ENCODE measurements at regions not wholly inside any gene's neighbourhood (a gene's known extent, or its start where the extent isn't known, plus 50 kb on each side); places are given as distances from the start of the nearest gene placed in this dataset.

DNA sequence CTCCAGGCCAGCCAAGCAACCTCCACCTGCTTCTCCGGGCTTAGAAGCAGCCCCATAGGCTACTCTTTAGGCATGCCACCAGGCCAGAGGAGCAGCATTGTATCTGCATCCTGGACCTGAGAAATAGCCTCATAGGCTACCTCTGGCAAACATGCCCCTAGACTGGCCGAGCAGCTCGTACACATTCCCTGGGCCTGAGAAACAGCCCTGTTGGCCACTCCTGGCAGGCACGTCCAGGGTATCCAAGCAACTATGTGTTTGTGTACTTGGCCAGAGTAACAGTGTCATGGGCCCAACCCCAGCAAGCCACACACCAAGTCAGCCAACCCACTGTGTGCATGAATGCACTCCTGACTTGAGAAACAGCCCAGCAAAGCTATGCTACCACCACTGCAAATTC lies 498.7 kb upstream of the CDIN1 start:
- Histone ChIP-seq H4K20me1 (ENCODE audit: control insufficient read depth, insufficient read depth) (no peaks in the 10 kb centered on the region), H3K4me2 (ENCODE audit: control insufficient read depth, insufficient read depth) (no peak overlapping the region), H3K79me2 (ENCODE audit: control insufficient read depth, insufficient read depth, low read length) (no peaks in the 10 kb centered on the region), H3K4me1 (ENCODE audit: control insufficient read depth, insufficient read depth, low read length) (no peaks in the 10 kb centered on the region), H3K9ac (ENCODE audit: control insufficient read depth, insufficient read depth, low read length) (no peak overlapping the region), H3K4me3 (no peak overlapping the region), H3K36me3 (ENCODE audit: control insufficient read depth in 2 of 2, insufficient read depth in 2 of 2, low read length in 1 of 2) (no peaks in the 10 kb centered on the region), H3K27me3 (replicated peaks in 1 of 2; ENCODE audit: control insufficient read depth in 2 of 2, insufficient read depth in 2 of 2, low read length in 1 of 2) (no peaks in the 10 kb centered on the region), H3K9me3 (replicated peaks; ENCODE audit: control insufficient read depth, insufficient read depth, low read length) (no peaks in the 10 kb centered on the region), H3K27ac (ENCODE audit: control insufficient read depth, insufficient read depth) (no peak overlapping the region), H2AFZ (ENCODE audit: control insufficient read depth, low read depth, low read length) (no peak overlapping the region)
- CTCF ChIA-PET: no interaction called here
- FAIRE-seq (no peak), ATAC-seq (no peak), DNase-seq (ENCODE audit: low read depth, low spot score) (no peak)
- intact Hi-C loops (cut with micrococcal nuclease; ENCODE audit: unreplicated experiment): no loop called here
- POLR2A ChIA-PET: no interaction called here
- SMC1A ChIA-PET (ENCODE audit: uncharacterized antibody, unreplicated experiment): no interaction called here
- WGBS (ENCODE audit: insufficient coverage, insufficient replicate concordance, low lambda C conversion rate, missing lambda C conversion rate): 7% methylated on average over 4 of the region's 4 CpGs
- RAD21 ChIA-PET (ENCODE audit: unreplicated experiment): no interaction called here
- BruUV-seq (replicated peaks): no TSS peak
- in situ Hi-C loops (cut with MboI): no loop called here
- no peak for TF ChIP-seq ZNF217 (IDR thresholded peaks at IDR 0.05)
- TF ChIP-seq ASH2L (IDR thresholded peaks at IDR 0.05; ENCODE audit: borderline replicate concordance, low read depth): no peak
- TF ChIP-seq, protein P1, sequence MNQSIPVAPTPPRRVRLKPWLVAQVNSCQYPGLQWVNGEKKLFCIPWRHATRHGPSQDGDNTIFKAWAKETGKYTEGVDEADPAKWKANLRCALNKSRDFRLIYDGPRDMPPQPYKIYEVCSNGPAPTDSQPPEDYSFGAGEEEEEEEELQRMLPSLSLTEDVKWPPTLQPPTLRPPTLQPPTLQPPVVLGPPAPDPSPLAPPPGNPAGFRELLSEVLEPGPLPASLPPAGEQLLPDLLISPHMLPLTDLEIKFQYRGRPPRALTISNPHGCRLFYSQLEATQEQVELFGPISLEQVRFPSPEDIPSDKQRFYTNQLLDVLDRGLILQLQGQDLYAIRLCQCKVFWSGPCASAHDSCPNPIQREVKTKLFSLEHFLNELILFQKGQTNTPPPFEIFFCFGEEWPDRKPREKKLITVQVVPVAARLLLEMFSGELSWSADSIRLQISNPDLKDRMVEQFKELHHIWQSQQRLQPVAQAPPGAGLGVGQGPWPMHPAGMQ (IDR thresholded peaks at IDR 0.05; ENCODE audit: borderline replicate concordance): no peak
- TF ChIP-seq RUNX3 (IDR thresholded peaks at IDR 0.05; ENCODE audit: low read length): no peak
- TF ChIP-seq, protein P2, sequence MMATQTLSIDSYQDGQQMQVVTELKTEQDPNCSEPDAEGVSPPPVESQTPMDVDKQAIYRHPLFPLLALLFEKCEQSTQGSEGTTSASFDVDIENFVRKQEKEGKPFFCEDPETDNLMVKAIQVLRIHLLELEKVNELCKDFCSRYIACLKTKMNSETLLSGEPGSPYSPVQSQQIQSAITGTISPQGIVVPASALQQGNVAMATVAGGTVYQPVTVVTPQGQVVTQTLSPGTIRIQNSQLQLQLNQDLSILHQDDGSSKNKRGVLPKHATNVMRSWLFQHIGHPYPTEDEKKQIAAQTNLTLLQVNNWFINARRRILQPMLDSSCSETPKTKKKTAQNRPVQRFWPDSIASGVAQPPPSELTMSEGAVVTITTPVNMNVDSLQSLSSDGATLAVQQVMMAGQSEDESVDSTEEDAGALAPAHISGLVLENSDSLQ (IDR thresholded peaks at IDR 0.05): no peak
- no peak for TF ChIP-seq SREBF2 (IDR thresholded peaks at IDR 0.05; ENCODE audit: low read length)
- TF ChIP-seq SP1 (IDR thresholded peaks at IDR 0.05; ENCODE audit: low read depth, low read length): no peak
- TF ChIP-seq TAF1 (IDR thresholded peaks at IDR 0.05; ENCODE audit: borderline replicate concordance, low read depth, low read length): no peak
- no peak for TF ChIP-seq CREB1 (IDR thresholded peaks at IDR 0.05; ENCODE audit: low read depth)
- TF ChIP-seq SPI1 (IDR thresholded peaks at IDR 0.05; ENCODE audit: borderline replicate concordance, insufficient read depth, low read depth, low read length): no peak
- no peak for TF ChIP-seq RAD51 (IDR thresholded peaks at IDR 0.05)
- TF ChIP-seq, protein P3, sequence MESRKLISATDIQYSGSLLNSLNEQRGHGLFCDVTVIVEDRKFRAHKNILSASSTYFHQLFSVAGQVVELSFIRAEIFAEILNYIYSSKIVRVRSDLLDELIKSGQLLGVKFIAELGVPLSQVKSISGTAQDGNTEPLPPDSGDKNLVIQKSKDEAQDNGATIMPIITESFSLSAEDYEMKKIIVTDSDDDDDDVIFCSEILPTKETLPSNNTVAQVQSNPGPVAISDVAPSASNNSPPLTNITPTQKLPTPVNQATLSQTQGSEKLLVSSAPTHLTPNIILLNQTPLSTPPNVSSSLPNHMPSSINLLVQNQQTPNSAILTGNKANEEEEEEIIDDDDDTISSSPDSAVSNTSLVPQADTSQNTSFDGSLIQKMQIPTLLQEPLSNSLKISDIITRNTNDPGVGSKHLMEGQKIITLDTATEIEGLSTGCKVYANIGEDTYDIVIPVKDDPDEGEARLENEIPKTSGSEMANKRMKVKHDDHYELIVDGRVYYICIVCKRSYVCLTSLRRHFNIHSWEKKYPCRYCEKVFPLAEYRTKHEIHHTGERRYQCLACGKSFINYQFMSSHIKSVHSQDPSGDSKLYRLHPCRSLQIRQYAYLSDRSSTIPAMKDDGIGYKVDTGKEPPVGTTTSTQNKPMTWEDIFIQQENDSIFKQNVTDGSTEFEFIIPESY (IDR thresholded peaks at IDR 0.05): no peak
- TF ChIP-seq, protein P4, sequence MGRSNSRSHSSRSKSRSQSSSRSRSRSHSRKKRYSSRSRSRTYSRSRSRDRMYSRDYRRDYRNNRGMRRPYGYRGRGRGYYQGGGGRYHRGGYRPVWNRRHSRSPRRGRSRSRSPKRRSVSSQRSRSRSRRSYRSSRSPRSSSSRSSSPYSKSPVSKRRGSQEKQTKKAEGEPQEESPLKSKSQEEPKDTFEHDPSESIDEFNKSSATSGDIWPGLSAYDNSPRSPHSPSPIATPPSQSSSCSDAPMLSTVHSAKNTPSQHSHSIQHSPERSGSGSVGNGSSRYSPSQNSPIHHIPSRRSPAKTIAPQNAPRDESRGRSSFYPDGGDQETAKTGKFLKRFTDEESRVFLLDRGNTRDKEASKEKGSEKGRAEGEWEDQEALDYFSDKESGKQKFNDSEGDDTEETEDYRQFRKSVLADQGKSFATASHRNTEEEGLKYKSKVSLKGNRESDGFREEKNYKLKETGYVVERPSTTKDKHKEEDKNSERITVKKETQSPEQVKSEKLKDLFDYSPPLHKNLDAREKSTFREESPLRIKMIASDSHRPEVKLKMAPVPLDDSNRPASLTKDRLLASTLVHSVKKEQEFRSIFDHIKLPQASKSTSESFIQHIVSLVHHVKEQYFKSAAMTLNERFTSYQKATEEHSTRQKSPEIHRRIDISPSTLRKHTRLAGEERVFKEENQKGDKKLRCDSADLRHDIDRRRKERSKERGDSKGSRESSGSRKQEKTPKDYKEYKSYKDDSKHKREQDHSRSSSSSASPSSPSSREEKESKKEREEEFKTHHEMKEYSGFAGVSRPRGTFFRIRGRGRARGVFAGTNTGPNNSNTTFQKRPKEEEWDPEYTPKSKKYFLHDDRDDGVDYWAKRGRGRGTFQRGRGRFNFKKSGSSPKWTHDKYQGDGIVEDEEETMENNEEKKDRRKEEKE (IDR thresholded peaks at IDR 0.05): no peak
- TF ChIP-seq RAD21 (IDR thresholded peaks at IDR 0.05; ENCODE audit: insufficient read depth, low read depth, low read length): no peak
- TF ChIP-seq EZH2 (IDR thresholded peaks at IDR 0.05; ENCODE audit: borderline replicate concordance, control insufficient read depth, low read depth, low read length): no peak
- no peak for TF ChIP-seq SUZ12 (IDR thresholded peaks at IDR 0.05; ENCODE audit: unreplicated experiment)
- TF ChIP-seq MEF2A (IDR thresholded peaks at IDR 0.05; ENCODE audit: insufficient read depth, low read depth, low read length): no peak
- no peak for TF ChIP-seq ZNF274 (IDR thresholded peaks at IDR 0.05; ENCODE audit: insufficient read depth, insufficient read length)

Measured in GM12878 (cell line).